ENCODE measurements at regions not wholly inside any gene's neighbourhood (a gene's known extent, or its start where the extent isn't known, plus 50 kb on each side); places are given as distances from the start of the nearest gene placed in this dataset.
A peak's percentile ranks its signal among the peaks of the same experiment; 100 is the strongest.

GRCh38 chr12:28601570-28602058 lies 411.4 kb downstream of the CCDC91 start:
- H3K4me3 ChIP-seq (ENCODE audit: low read depth, low read length): no peak overlapping the region
- H3K36me3 ChIP-seq (ENCODE audit: insufficient read depth): no peaks in the 10 kb centered on the region
- 56% methylated on average over 2 of the region's 2 CpGs for WGBS
- DNase-seq (ENCODE audit: extremely low spot score): no peak
- no peaks in the 10 kb centered on the region for H3K4me1 ChIP-seq (ENCODE audit: insufficient read depth)
- no peak overlapping the region for H3K27ac ChIP-seq (ENCODE audit: low read depth)

- no peak for DNase-seq (ENCODE audit: extremely low spot score)
- Histone ChIP-seq H3K4me3 (ENCODE audit: low read depth, low read length) (no peak overlapping the region), H3K4me1 (ENCODE audit: insufficient read depth) (no peaks in the 10 kb centered on the region), H3K36me3 (ENCODE audit: insufficient read depth) (no peaks in the 10 kb centered on the region), H3K27ac (ENCODE audit: low read depth) (no peak overlapping the region)
- 81% methylated on average over 4 of the region's 4 CpGs for WGBS
These were observed 412.5 kb downstream of the CCDC91 start for GRCh38 chr12:28602786-28603185.

DNA sequence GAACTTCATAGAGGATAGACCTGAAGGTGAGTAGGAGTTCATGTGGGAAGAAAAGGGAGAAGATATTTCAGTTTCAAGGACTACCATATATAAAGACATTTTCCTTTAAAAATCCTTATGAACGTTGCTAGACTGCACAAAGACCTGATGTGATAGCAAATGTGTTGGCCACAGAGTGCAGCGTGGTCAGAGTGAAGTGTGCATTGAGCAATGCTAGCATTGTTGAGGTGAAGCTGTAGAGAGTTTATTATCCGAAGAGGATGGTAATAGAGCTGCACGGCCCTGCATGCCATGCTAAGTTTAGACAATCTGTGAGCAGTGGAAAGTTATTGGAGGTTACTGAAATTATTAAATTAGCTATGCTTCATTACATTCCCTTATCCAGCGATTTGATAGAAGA lies 413.0 kb downstream of the CCDC91 start:
- Histone ChIP-seq H3K4me3 (ENCODE audit: low read depth, low read length) (no peak overlapping the region), H3K27ac (ENCODE audit: low read depth) (no peak overlapping the region), H3K4me1 (ENCODE audit: insufficient read depth) (no peaks in the 10 kb centered on the region), H3K36me3 (ENCODE audit: insufficient read depth) (no peaks in the 10 kb centered on the region)
- 87% methylated on average over 5 of the region's 5 CpGs for WGBS
- no peak for DNase-seq (ENCODE audit: extremely low spot score)

DNA sequence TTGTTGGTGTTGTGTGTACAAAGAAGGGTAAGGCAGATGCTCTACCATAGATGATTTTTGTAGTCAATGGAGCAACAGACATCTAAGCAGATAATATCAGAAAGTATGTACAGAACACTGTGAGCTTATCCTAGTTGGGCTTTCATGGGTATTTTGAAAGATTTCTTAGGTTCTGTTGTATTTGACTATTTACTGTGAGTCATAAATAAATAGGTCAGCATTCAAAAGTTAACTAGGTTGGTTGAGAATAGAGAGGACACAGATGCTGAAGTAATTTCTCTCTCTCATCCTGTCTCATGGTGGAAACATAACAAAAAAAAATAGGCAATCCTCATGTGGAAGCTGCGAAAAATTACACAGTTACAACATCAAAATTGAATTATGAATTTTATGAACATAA lies 413.5 kb downstream of the CCDC91 start:
- H3K36me3 ChIP-seq (ENCODE audit: insufficient read depth): no peaks in the 10 kb centered on the region
- H3K4me3 ChIP-seq (ENCODE audit: low read depth, low read length): no peak overlapping the region
- WGBS: 91% methylated on average over 1 of the region's 1 CpG
- no peak overlapping the region for H3K27ac ChIP-seq (ENCODE audit: low read depth)
- DNase-seq (ENCODE audit: extremely low spot score): no peak
- H3K4me1 ChIP-seq (ENCODE audit: insufficient read depth): no peaks in the 10 kb centered on the region

DNA sequence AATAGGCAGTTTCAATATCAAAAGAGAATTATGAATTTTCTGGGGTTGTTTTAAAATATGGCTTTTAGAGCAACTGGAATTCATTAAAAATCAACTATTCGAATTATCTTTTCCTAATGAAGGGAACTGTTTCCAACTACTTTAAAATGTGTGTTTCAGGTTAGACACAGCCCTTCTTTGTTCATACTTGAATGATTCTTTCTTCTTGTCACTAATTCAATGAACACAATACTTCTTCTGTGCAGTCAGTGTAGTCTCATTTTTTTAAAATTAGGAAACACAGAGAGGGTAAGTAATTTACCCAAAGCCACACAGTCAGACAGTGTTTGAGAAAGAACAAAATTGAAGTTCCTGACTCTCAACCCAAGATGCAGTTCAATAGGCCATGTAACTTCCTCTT lies 414.0 kb downstream of the CCDC91 start:
- H3K36me3 ChIP-seq (ENCODE audit: insufficient read depth): no peaks in the 10 kb centered on the region
- H3K27ac ChIP-seq (ENCODE audit: low read depth): no peak overlapping the region
- H3K4me1 ChIP-seq (ENCODE audit: insufficient read depth): no peaks in the 10 kb centered on the region
- DNase-seq (ENCODE audit: extremely low spot score): no peak
- H3K4me3 ChIP-seq (ENCODE audit: low read depth, low read length): no peak overlapping the region
- WGBS: 85% methylated on average over 1 of the region's 1 CpG

DNA sequence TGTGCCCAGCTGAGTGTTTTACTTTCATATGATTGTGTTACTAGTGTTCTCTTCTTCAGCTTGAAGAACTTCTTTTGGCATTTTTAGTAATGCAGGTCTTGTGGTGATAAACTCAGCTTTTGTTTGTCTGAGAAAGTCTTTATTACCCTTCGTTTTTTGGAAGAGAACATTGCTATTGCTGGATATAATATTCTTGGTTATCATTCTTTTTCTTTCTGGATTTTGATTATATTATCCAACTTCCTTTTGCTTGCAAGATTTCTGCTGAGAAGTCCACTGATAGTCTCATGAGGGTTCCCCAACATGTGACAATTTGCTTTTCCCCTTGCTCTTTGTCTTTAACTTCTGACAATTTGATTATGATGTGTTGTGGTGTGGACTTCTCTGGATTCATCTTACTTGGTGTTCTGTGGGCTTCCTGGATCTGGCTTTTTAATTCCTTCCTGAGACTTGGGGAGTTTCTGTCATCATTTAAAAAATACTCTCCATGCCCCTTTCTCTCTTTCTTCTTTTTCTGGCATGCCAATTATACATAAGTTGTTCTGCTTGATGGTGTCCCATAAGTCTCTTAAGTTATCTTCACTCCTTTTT lies 416.8 kb downstream of the CCDC91 start:
- Histone ChIP-seq H3K4me3 (ENCODE audit: low read depth, low read length) (no peak overlapping the region), H3K36me3 (ENCODE audit: insufficient read depth) (no peaks in the 10 kb centered on the region), H3K4me1 (ENCODE audit: insufficient read depth) (no peaks in the 10 kb centered on the region), H3K27ac (ENCODE audit: low read depth) (no peak overlapping the region)
- WGBS: 72% methylated on average over 1 of the region's 1 CpG
- no peak for DNase-seq (ENCODE audit: extremely low spot score)

DNA sequence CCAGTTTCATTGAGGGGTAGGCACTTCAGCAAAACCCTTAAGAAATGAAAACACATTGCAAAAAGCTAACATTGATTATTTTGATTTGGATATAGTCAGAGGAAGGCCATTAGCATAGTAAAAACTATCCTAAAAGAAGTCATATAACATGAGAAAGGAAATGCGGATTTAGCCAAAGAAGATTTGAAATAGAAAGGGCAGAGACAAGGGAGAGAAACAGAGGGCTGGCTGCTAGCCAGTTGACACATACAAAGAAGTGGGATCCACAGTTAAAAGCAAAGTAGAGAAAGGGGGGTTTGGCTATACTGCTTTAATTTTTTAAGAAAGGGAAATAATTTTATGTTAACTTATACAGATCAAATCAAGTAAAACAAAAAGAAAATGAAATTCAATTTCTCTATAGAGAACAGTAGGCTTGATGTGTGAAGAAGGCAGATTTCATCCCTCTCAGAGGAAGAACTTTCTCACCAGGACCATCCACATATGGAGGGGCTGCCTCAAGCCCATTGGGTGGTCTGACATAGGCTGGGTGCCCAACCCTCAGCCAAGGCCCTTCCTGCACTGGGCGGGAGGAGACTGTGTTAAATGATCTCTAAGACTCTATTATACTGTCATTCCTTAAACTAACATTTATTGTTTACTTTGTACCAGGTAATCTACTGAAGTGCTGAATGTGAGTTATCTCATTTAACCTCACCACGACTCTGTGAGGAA lies 420.3 kb downstream of the CCDC91 start:
- Histone ChIP-seq H3K36me3 (ENCODE audit: insufficient read depth) (no peaks in the 10 kb centered on the region), H3K4me3 (ENCODE audit: low read depth, low read length) (no peak overlapping the region), H3K4me1 (ENCODE audit: insufficient read depth) (no peaks in the 10 kb centered on the region), H3K27ac (ENCODE audit: low read depth) (no peak overlapping the region)
- 52% methylated on average over 3 of the region's 3 CpGs for WGBS
- DNase-seq (ENCODE audit: extremely low spot score): no peak

DNA sequence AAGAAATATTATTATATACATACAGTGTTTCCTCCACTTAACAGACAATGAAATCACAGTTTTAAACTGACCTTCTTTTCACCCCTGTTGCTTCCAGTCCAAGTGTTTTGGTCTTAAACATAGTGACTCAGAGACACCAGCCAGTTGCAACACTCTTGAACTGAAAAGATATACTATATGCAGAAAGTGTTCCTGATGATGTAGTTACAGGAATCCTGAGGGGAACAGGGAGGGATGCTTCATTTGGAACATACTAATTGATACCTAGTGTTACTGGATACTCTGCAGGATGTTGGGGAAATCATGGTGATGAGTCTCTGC lies 420.8 kb downstream of the CCDC91 start:
- peak; percentile 2 for DNase-seq (ENCODE audit: extremely low spot score)
- no peak overlapping the region for H3K4me3 ChIP-seq (ENCODE audit: low read depth, low read length)
- H3K27ac ChIP-seq (ENCODE audit: low read depth): no peak overlapping the region
- no peaks in the 10 kb centered on the region for H3K4me1 ChIP-seq (ENCODE audit: insufficient read depth)
- H3K36me3 ChIP-seq (ENCODE audit: insufficient read depth): no peaks in the 10 kb centered on the region

DNA sequence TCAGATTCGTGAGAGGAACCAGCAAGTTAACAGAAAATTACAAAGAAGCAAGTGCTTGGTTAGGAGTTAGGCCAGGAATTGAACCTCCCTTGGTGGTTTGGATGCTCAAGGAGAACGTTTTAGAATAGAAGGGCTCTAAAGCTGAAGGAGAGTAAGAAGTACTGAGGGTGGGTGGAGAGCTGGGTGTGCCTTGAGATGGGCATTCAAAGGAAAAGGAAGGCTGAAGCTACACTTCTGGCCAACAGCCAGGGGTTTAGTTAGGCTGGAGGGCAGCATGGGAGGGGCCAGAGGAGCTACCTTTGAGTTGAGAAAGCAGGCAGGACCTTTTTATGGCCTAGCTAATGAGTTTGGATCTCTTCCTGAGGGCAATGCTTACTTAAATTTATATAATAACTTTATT lies 421.2 kb downstream of the CCDC91 start:
- WGBS: 61% methylated on average over 2 of the region's 2 CpGs
- no peak overlapping the region for H3K4me3 ChIP-seq (ENCODE audit: low read depth, low read length)
- H3K27ac ChIP-seq (ENCODE audit: low read depth): no peak overlapping the region
- no peak for DNase-seq (ENCODE audit: extremely low spot score)
- no peaks in the 10 kb centered on the region for H3K36me3 ChIP-seq (ENCODE audit: insufficient read depth)
- H3K4me1 ChIP-seq (ENCODE audit: insufficient read depth): no peaks in the 10 kb centered on the region

DNA sequence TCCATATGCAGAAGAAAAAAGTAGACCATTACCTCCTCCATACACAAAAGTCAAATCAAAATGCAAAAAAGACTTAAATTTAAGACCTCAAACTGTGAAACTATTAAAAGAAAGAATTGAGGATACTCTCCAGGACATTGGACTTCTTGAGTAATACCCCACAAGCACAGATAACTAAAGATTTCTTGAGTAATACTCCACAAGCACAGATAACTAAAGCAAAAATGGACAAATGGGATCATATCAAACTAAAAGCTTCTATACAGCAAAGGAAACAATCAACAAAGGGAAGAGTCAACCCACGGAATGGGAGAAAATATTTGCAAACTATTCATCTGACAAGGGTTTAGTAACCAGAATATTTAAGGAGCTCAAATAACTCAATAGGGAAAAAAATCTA lies 427.9 kb downstream of the CCDC91 start:
- Histone ChIP-seq H3K27ac (ENCODE audit: low read depth) (no peak overlapping the region), H3K36me3 (ENCODE audit: insufficient read depth) (no peaks in the 10 kb centered on the region), H3K4me3 (ENCODE audit: low read depth, low read length) (no peak overlapping the region), H3K4me1 (ENCODE audit: insufficient read depth) (no peaks in the 10 kb centered on the region)
- DNase-seq (ENCODE audit: extremely low spot score): no peak
- 77% methylated on average over 1 of the region's 1 CpG for WGBS

GRCh38 chr12:28618772-28619171 lies 428.5 kb downstream of the CCDC91 start:
- Histone ChIP-seq H3K36me3 (ENCODE audit: insufficient read depth) (no peaks in the 10 kb centered on the region), H3K4me3 (ENCODE audit: low read depth, low read length) (no peak overlapping the region), H3K27ac (ENCODE audit: low read depth) (no peak overlapping the region), H3K4me1 (ENCODE audit: insufficient read depth) (no peaks in the 10 kb centered on the region)
- no peak for DNase-seq (ENCODE audit: extremely low spot score)
- 87% methylated on average over 3 of the region's 3 CpGs for WGBS

- Histone ChIP-seq H3K4me1 (ENCODE audit: insufficient read depth) (no peaks in the 10 kb centered on the region), H3K4me3 (ENCODE audit: low read depth, low read length) (no peak overlapping the region), H3K36me3 (ENCODE audit: insufficient read depth) (no peaks in the 10 kb centered on the region), H3K27ac (ENCODE audit: low read depth) (no peak overlapping the region)
- 82% methylated on average over 3 of the region's 3 CpGs for WGBS
- DNase-seq (ENCODE audit: extremely low spot score): no peak
These were observed 430.0 kb downstream of the CCDC91 start for GRCh38 chr12:28620281-28620680.

GRCh38 chr12:28622406-28622805 lies 432.1 kb downstream of the CCDC91 start:
- WGBS: 80% methylated on average over 3 of the region's 3 CpGs
- DNase-seq (ENCODE audit: extremely low spot score): no peak

DNA sequence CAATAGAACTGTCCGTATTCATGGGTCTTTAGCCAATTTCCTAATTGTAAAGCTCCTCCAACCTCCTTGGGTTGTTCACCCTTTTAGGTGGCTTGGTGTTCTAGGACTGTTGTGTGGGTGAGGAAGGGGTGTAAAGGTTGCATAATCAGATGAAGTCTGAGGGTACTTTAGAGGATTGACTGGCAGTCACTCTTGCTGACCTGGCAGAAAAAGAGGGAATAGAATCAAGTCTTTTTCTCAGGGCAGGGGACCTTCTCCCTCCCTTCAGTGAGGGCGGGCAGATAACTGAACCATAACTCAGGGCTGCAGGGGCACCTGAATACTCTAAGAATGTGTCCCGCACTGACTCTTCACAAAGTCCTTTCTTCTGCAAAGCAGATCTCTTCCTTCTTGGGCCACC lies 436.2 kb downstream of the CCDC91 start:
- no peak overlapping the region for H3K4me3 ChIP-seq (ENCODE audit: low read depth, low read length)
- no peak overlapping the region for H3K27ac ChIP-seq (ENCODE audit: low read depth)
- no peaks in the 10 kb centered on the region for H3K4me1 ChIP-seq (ENCODE audit: insufficient read depth)
- no peak for DNase-seq (ENCODE audit: extremely low spot score)
- H3K36me3 ChIP-seq (ENCODE audit: insufficient read depth): no peaks in the 10 kb centered on the region
- WGBS: 94% methylated on average over 3 of the region's 3 CpGs

More at GRCh38 chr12:28622406-28622805, 432.1 kb downstream of the CCDC91 start:
- Histone ChIP-seq H3K27ac (ENCODE audit: low read depth) (no peak overlapping the region), H3K4me3 (ENCODE audit: low read depth, low read length) (no peak overlapping the region), H3K36me3 (ENCODE audit: insufficient read depth) (no peaks in the 10 kb centered on the region), H3K4me1 (ENCODE audit: insufficient read depth) (no peaks in the 10 kb centered on the region)

All from urinary bladder (tissue), 3 donors.